Endothelial cell of umbilical vein (primary cell): ENCODE measurements at regions not wholly inside any gene's neighbourhood (a gene's known extent, or its start where the extent isn't known, plus 50 kb on each side); places are given as distances from the start of the nearest gene placed in this dataset.

Source experiments
- BruUV-seq: library from RNA; stranded (reverse); fragments of 400-500 nt; replicated peaks from 2 replicates; lab custom pipeline; 2021; lab: Mats Ljungman, UMichigan
- CTCF ChIA-PET: fragments of 300-600, 350-600 bp; sonication (Branson Sonifier 250); formaldehyde crosslinking; loops from one replicate; lab custom pipeline; 2021; ENCODE audit warnings: antibody characterized with exemption, inconsistent platforms; lab: Charles Lee
- POLR2A ChIA-PET: fragments of 300-600, 350-600 bp; sonication (Branson Sonifier 250); formaldehyde crosslinking; loops from one replicate; lab custom pipeline; 2021; ENCODE audit warnings: antibody characterized with exemption, inconsistent platforms; lab: Charles Lee
- DNase-seq: peaks from one replicate; pipeline ENCODE4 v3.0.0-alpha.2; 2011; ENCODE audit warnings: low read depth, low spot score
- FAIRE-seq: peaks from 2 replicates; lab custom pipeline; 2011; peaks lifted over from hg19 to GRCh38; lab: Jason Lieb, UNC
- H2AFZ ChIP-seq: 2 replicates; pipeline ENCODE4 v1.6.0; 2012; ENCODE audit warnings: low read depth, low read length, control low read depth, inconsistent platforms
- H3K27ac ChIP-seq: 2 replicates; pipeline ENCODE4 v1.5.1; 2011; ENCODE audit warnings: low read depth, mild to moderate bottlenecking, control low read depth, low read length, moderate library complexity; ENCODE audit not compliant: insufficient read depth
- H3K27me3 ChIP-seq, 2 experiments: 2 replicates each; pipeline versions ENCODE4 v1.6.0 to v1.6.1; 2011; ENCODE audit warnings: low read length in 2 of 2, mixed read lengths in 1 of 2; ENCODE audit not compliant: control insufficient read depth in 2 of 2, insufficient read depth in 2 of 2
- H3K36me3 ChIP-seq, 2 experiments: 2 replicates in 1 of 2; 3 replicates in 1 of 2; pipeline ENCODE4 v1.5.1; 2011; ENCODE audit warnings: low read length in 2 of 2, mild to moderate bottlenecking in 1 of 2, moderate library complexity in 1 of 2; ENCODE audit not compliant: control insufficient read depth in 2 of 2, insufficient read depth in 2 of 2; ENCODE audit errors: extremely low read depth in 1 of 2
- H3K4me1 ChIP-seq: 3 replicates; pipeline ENCODE4 v1.5.1; 2011; ENCODE audit warnings: mild to moderate bottlenecking, low read length; ENCODE audit not compliant: control insufficient read depth, insufficient read depth; ENCODE audit errors: extremely low read depth
- H3K4me2 ChIP-seq: 2 replicates; pipeline ENCODE4 v1.6.1; 2011; ENCODE audit warnings: low read length, control low read depth, mixed read lengths; ENCODE audit not compliant: insufficient read depth
- H3K4me3 ChIP-seq, 3 experiments: fragments of 200-600 bp in 1 of 3; sonication (generic), shearing (Covaris generic) in 1 of 3; replicated peaks in 1 of 3; 2 replicates each; pipeline ENCODE4 v1.5.1; 2011 to 2016; ENCODE audit warnings: control low read depth in 3 of 3, low read length in 3 of 3, mild to moderate bottlenecking in 2 of 3, inconsistent platforms in 1 of 3, low read depth in 1 of 3, moderate library complexity in 1 of 3; ENCODE audit not compliant: insufficient read depth in 1 of 3
- H3K79me2 ChIP-seq: 2 replicates; pipeline ENCODE4 v1.6.0; 2012; ENCODE audit warnings: low read length, inconsistent platforms; ENCODE audit not compliant: control insufficient read depth, insufficient read depth
- H3K9ac ChIP-seq: replicated peaks from 2 replicates; pipeline ENCODE3; 2011; ENCODE audit warnings: low read length, control low read depth; ENCODE audit not compliant: insufficient read depth; ENCODE audit errors: extremely low read depth
- H3K9me1 ChIP-seq: replicated peaks from 3 replicates; pipeline ENCODE4 v1.6.0; 2011; ENCODE audit warnings: mild to moderate bottlenecking, low read length; ENCODE audit not compliant: control insufficient read depth, insufficient read depth; ENCODE audit errors: extremely low read depth
- H3K9me3 ChIP-seq: replicated peaks from 2 replicates; pipeline ENCODE4 v1.5.1; 2012; ENCODE audit warnings: low read length, inconsistent platforms; ENCODE audit not compliant: control insufficient read depth, insufficient read depth
- H4K20me1 ChIP-seq: replicated peaks from 2 replicates; pipeline ENCODE3; 2011; ENCODE audit warnings: mild to moderate bottlenecking, low read length; ENCODE audit not compliant: control insufficient read depth, insufficient read depth; ENCODE audit errors: extremely low read depth
- FOS ChIP-seq: IDR thresholded peaks from 2 replicates; pipeline ENCODE4 v1.6.1; 2011; ENCODE audit warnings: mild to moderate bottlenecking, low read length, moderate library complexity, borderline replicate concordance; ENCODE audit not compliant: insufficient read depth
- POLR2AphosphoS5 ChIP-seq: IDR thresholded peaks from 2 replicates; pipeline ENCODE4 v1.6.1; 2012; ENCODE audit warnings: low read depth, mild to moderate bottlenecking, control low read depth, low read length, moderate library complexity; ENCODE audit not compliant: insufficient read depth
- dilution Hi-C: fragments of 300-500 bp; cut with MboI; formaldehyde crosslinking; loops from one replicate; pipeline ENCODE4 v1.15.0; 2019; ENCODE audit warnings: low sequenced_read_pairs; ENCODE audit not compliant: extremely low pct_ligation_motif_present
- intact Hi-C: fragments of 100-400 bp; cut with micrococcal nuclease; formaldehyde crosslinking; loops from one replicate; pipeline ENCODE4 v1.10.0; 2022

DNA sequence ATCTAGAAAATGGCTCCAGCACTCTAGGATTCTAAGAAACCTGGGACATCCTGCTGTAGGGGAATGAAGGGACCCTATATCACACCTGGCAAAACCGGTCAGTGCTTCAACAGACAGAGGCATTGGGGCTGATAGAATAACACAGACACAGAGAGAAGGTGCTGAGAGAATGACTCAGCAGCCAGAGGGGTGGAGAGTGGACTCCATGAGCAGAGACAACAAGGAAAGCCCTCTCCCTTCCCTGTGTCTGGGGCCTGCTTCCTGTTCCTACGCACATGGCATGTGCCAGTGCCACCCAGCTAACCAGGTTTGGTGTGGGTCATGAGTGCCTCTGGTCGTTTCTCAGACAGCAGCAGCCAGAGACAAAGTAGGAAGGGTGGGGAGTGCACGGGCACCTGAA is 140.3 kb downstream of the CCT6B start:
- CTCF ChIA-PET = no interaction called here
- intact Hi-C loops = no loop called here
- no peaks in the 10 kb centered on the region for H3K36me3 ChIP-seq
- DNase-seq (no peak), FAIRE-seq (no peak)
- H3K9me1 ChIP-seq = no peaks in the 10 kb centered on the region
- no peak overlapping the region for H3K4me2 ChIP-seq
- no peak overlapping the region for H3K4me3 ChIP-seq
- no peak overlapping the region for H2AFZ ChIP-seq
- no peak for TF ChIP-seq FOS
- no peaks in the 10 kb centered on the region for H4K20me1 ChIP-seq
- no peaks in the 10 kb centered on the region for H3K27me3 ChIP-seq
- POLR2A ChIA-PET = no interaction called here
- no peaks in the 10 kb centered on the region for H3K79me2 ChIP-seq
- dilution Hi-C loops = no loop called here
- H3K9ac ChIP-seq = no peak overlapping the region
- H3K4me1 ChIP-seq = no peaks in the 10 kb centered on the region
- H3K27ac ChIP-seq = no peak overlapping the region
- BruUV-seq = no TSS peak
- H3K9me3 ChIP-seq = no peaks in the 10 kb centered on the region

DNA sequence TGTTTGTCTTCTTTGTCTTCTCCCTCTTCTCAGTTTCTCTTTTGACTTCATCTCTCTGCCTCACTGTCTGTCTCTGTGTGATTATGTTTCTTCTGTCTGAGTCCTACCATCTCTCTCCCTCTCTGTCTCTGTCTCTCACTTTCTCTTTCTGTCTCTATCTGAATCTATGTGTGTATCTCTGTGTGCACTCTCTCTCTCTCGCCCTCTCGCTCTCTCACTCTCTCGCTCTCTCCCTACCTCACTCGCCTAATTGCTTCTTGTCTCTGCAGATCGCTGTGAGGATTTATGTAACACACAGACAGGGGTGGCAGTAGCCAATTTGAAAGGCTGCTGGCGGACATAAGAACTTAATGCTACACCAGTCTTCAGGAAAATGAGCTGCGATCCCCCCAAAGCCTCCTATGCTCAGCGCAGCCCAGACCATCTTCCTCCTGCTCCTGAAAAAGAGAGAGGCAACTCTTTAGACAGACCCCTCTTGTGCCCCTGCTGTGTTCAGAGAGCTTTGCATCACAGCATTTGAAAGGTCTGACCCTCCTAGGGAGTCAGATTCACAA is 140.9 kb downstream of the CCT6B start:
- Histone ChIP-seq H3K9me1 (no peaks in the 10 kb centered on the region), H2AFZ (no peak overlapping the region), H3K4me1 (no peaks in the 10 kb centered on the region), H3K4me2 (no peak overlapping the region), H3K36me3 (no peaks in the 10 kb centered on the region), H3K27ac (no peak overlapping the region), H3K4me3 (no peak overlapping the region), H3K9ac (no peak overlapping the region), H4K20me1 (no peaks in the 10 kb centered on the region), H3K27me3 (no peaks in the 10 kb centered on the region), H3K9me3 (no peaks in the 10 kb centered on the region), H3K79me2 (no peaks in the 10 kb centered on the region)
- intact Hi-C loops = no loop called here
- dilution Hi-C loops = no loop called here
- DNase-seq (no peak), FAIRE-seq (no peak)
- CTCF ChIA-PET = no interaction called here
- TF ChIP-seq POLR2AphosphoS5 = no peak
- POLR2A ChIA-PET = no interaction called here
- BruUV-seq = no TSS peak
